ENCODE measurements at regions not wholly inside any gene's neighbourhood (a gene's known extent, or its start where the extent isn't known, plus 50 kb on each side); places are given as distances from the start of the nearest gene placed in this dataset.
A peak's percentile ranks its signal among the peaks of the same experiment; 100 is the strongest.

DNA sequence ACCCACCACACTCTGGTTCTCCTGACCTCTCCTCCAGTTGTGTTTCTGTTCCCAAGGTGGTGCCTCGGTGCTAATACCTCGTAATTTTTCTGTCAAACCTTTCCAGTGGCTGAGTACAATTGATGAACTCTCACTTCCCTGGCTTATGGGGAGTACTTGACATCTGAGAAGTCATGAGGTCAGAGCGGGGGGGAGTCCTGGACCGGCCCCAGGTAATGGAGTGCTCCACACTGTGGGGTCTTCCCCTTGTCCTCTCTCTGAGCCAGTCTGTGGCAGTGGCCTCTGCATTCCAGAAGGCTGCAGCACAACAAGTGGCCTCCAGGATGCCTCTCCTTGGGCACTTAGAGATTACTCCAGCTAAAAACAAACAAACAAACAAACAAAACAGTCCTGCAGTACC lies 122.5 kb upstream of the TRIM2 start:
- H3K4me3 ChIP-seq (IDR thresholded peaks at IDR 0.05; ENCODE audit: insufficient read depth, low read depth, low read length): no peak overlapping the region
- H3K4me1 ChIP-seq (ENCODE audit: low read depth, poor library complexity, severe bottlenecking): peaks cover 27% of the 10 kb centered on the region
- H3K27me3 ChIP-seq (ENCODE audit: insufficient read depth, low read depth): no peaks in the 10 kb centered on the region
- H3K9ac ChIP-seq: no peak overlapping the region
- no peaks in the 10 kb centered on the region for H3K36me3 ChIP-seq (ENCODE audit: insufficient read depth)
- no peak overlapping the region for H3K4me2 ChIP-seq
- no peak for TF ChIP-seq CTCF (conservative IDR thresholded peaks at IDR 0.05; ENCODE audit: low read depth, low read length)
- no peaks in the 10 kb centered on the region for H4K20me1 ChIP-seq (ENCODE audit: insufficient read depth)
- H3K27ac ChIP-seq: no peak overlapping the region
- no peak overlapping the region for H2AFZ ChIP-seq (ENCODE audit: low read depth)
- H3K79me2 ChIP-seq (ENCODE audit: insufficient read depth, low read depth): no peaks in the 10 kb centered on the region

- Histone ChIP-seq H3K4me1 (ENCODE audit: low read depth, poor library complexity, severe bottlenecking) (peaks cover 27% of the 10 kb centered on the region), H2AFZ (ENCODE audit: low read depth) (peak overlapping the region; percentile 76), H3K27me3 (ENCODE audit: insufficient read depth, low read depth) (no peaks in the 10 kb centered on the region), H3K4me2 (0 out of 2 replicates have a peak overlapping the region, but pooled peaks have one; percentile 12), H3K79me2 (ENCODE audit: insufficient read depth, low read depth) (no peaks in the 10 kb centered on the region), H3K9ac (no peak overlapping the region), H4K20me1 (ENCODE audit: insufficient read depth) (no peaks in the 10 kb centered on the region), H3K27ac (no peak overlapping the region), H3K4me3 (IDR thresholded peaks at IDR 0.05; ENCODE audit: insufficient read depth, low read depth, low read length) (no peak overlapping the region), H3K36me3 (ENCODE audit: insufficient read depth) (no peaks in the 10 kb centered on the region)
- TF ChIP-seq CTCF (conservative IDR thresholded peaks at IDR 0.05; ENCODE audit: low read depth, low read length): no peak
These were observed 121.6 kb upstream of the TRIM2 start for GRCh38 chr4:153082322-153083301.

GRCh38 chr4:153083447-153083947 lies 120.7 kb upstream of the TRIM2 start:
- Histone ChIP-seq H2AFZ (ENCODE audit: low read depth) (peak overlapping the region; percentile 76), H3K27me3 (ENCODE audit: insufficient read depth, low read depth) (no peaks in the 10 kb centered on the region), H3K36me3 (ENCODE audit: insufficient read depth) (no peaks in the 10 kb centered on the region), H3K4me2 (peak overlapping the region; percentile 12; the same call in 1 of the 2 replicates), H3K79me2 (ENCODE audit: insufficient read depth, low read depth) (no peaks in the 10 kb centered on the region), H3K27ac (no peak overlapping the region), H3K4me1 (ENCODE audit: low read depth, poor library complexity, severe bottlenecking) (peaks cover 27% of the 10 kb centered on the region), H3K9ac (no peak overlapping the region), H3K4me3 (IDR thresholded peaks at IDR 0.05; ENCODE audit: insufficient read depth, low read depth, low read length) (no peak overlapping the region), H4K20me1 (ENCODE audit: insufficient read depth) (no peaks in the 10 kb centered on the region)
- TF ChIP-seq CTCF (conservative IDR thresholded peaks at IDR 0.05; ENCODE audit: low read depth, low read length): peak; percentile 90

GRCh38 chr4:153084224-153084979 lies 119.8 kb upstream of the TRIM2 start:
- Histone ChIP-seq H3K27me3 (ENCODE audit: insufficient read depth, low read depth) (no peaks in the 10 kb centered on the region), H3K9ac (no peak overlapping the region), H4K20me1 (ENCODE audit: insufficient read depth) (no peaks in the 10 kb centered on the region), H3K27ac (no peak overlapping the region), H2AFZ (ENCODE audit: low read depth) (peak overlapping the region; percentile 44; the same call in 1 of the 2 replicates), H3K4me3 (IDR thresholded peaks at IDR 0.05; ENCODE audit: insufficient read depth, low read depth, low read length) (no peak overlapping the region), H3K4me2 (no peak overlapping the region), H3K79me2 (ENCODE audit: insufficient read depth, low read depth) (no peaks in the 10 kb centered on the region), H3K36me3 (ENCODE audit: insufficient read depth) (no peaks in the 10 kb centered on the region), H3K4me1 (ENCODE audit: low read depth, poor library complexity, severe bottlenecking) (peaks cover 27% of the 10 kb centered on the region)
- TF ChIP-seq CTCF (conservative IDR thresholded peaks at IDR 0.05; ENCODE audit: low read depth, low read length): no peak
